A673 (cell line): ENCODE measurements at regions not wholly inside any gene's neighbourhood (a gene's known extent, or its start where the extent isn't known, plus 50 kb on each side); places are given as distances from the start of the nearest gene placed in this dataset.

ENCODE experiments used
- BruUV-seq: library from RNA; stranded (reverse); fragments of 400-500 nt; replicated peaks from 2 replicates; lab custom pipeline; 2021; lab: Mats Ljungman, UMichigan
- CTCF ChIA-PET: fragments of 300-600 bp; sonication (Branson Sonifier 250); formaldehyde crosslinking; loops from one replicate; lab custom pipeline; 2022; ENCODE audit warnings: antibody characterized with exemption; lab: Charles Lee
- POLR2A ChIA-PET: fragments of 300-600 bp; sonication (Branson Sonifier 250); formaldehyde crosslinking; loops from one replicate; lab custom pipeline; 2022; ENCODE audit warnings: antibody characterized with exemption; ENCODE audit not compliant: low non-redundant PET; lab: Charles Lee
- DNase-seq: peaks from one replicate; pipeline ENCODE4 v3.0.0-alpha.2; 2015; ENCODE audit warnings: low spot score
- H3K27ac ChIP-seq: fragments of 200-600 bp; sonication (generic); 2 replicates; pipeline ENCODE4 v1.5.1; 2016; ENCODE audit warnings: mixed run types, low read depth, mild to moderate bottlenecking, mixed read lengths, antibody characterized with exemption, low read length; ENCODE audit not compliant: poor library complexity, severe bottlenecking
- H3K27me3 ChIP-seq: fragments of 200-600 bp; sonication (generic); replicated peaks from 2 replicates; pipeline ENCODE4 v1.6.1; 2017; ENCODE audit warnings: mixed run types, low read depth, mild to moderate bottlenecking, mixed read lengths, antibody characterized with exemption, low read length; ENCODE audit not compliant: insufficient read depth, poor library complexity
- H3K36me3 ChIP-seq: fragments of 200-600 bp; sonication (generic); 2 replicates; pipeline ENCODE4 v1.6.1; 2016; ENCODE audit warnings: mixed run types, mild to moderate bottlenecking, mixed read lengths, antibody characterized with exemption, low read length; ENCODE audit not compliant: insufficient read depth, poor library complexity, severe bottlenecking
- H3K4me1 ChIP-seq: fragments of 200-600 bp; sonication (generic); 2 replicates; pipeline ENCODE4 v1.6.1; 2017; ENCODE audit warnings: mixed run types, mild to moderate bottlenecking, mixed read lengths, antibody characterized with exemption, low read length; ENCODE audit not compliant: insufficient read depth, poor library complexity, severe bottlenecking
- H3K4me3 ChIP-seq: fragments of 200-600 bp; sonication (generic); 2 replicates; pipeline ENCODE4 v1.5.1; 2016; ENCODE audit warnings: low read depth, mixed run types, mild to moderate bottlenecking, mixed read lengths, low read length; ENCODE audit not compliant: poor library complexity, severe bottlenecking
- H3K9me3 ChIP-seq: fragments of 200-600 bp; sonication (generic); 2 replicates; pipeline ENCODE4 v1.6.1; 2016; ENCODE audit warnings: mixed run types, low read depth, mild to moderate bottlenecking, mixed read lengths, antibody characterized with exemption, low read length; ENCODE audit not compliant: poor library complexity, severe bottlenecking
- EZH2 ChIP-seq: fragments of 200-600 bp; sonication (generic); IDR thresholded peaks from 2 replicates; pipeline ENCODE4 v1.6.1; 2017; ENCODE audit warnings: borderline replicate concordance, low read depth, mild to moderate bottlenecking, mixed read lengths, antibody characterized with exemption, low read length; ENCODE audit not compliant: poor library complexity, severe bottlenecking
- intact Hi-C: fragments of 100-400 bp; cut with micrococcal nuclease; formaldehyde crosslinking; loops from one replicate; pipeline ENCODE4 v1.10.0; 2022; ENCODE audit not compliant: unreplicated experiment
- TF ChIP-seq, protein P1 (sequence below): fragments of 300-800, 200-600 bp; sonication (generic); conservative IDR thresholded peaks from 2 replicates; pipeline ENCODE4 v1.5.1; 2017; ENCODE audit warnings: low read depth, mild to moderate bottlenecking, antibody characterized with exemption, low read length, moderate library complexity, mixed read lengths

DNA sequence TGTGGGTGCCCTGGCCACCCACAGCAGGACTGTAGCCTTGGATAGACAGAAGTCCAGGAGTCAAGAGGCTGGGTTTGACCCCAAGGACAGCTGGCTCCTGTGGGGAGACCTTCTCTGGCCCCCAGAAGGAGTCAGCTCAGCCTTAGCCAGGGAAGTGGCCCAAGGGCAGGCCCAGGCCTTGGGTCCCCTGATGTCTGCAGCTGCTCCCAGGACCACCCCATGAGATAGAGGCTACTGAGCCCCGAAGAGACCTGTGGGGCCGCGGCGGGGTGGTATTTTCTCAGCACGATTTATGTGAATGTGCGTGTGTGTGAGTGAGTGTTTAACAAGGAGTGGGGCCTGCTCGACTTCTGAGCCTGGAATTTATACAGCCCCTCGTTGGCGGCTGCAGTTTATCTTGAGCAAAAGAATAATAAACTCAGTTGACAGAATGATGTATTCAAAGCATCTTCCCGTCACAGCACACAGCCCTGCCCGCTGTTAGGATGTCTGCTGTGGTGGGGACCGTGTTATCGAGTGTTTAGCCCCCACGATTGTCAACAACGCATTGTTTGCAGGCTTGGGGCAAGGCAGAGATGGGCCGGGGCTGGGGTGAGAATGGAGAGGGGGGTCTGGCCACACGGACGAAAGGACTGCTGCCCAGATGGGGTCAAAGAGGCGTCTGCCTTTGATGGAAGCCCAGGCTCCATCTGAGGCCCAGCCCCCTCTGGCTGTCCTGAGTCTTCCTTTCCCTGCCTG is 163.3 kb downstream of the VEGFA start:
- Histone ChIP-seq H3K9me3 (no peaks in the 10 kb centered on the region), H3K4me1 (peaks cover 2% of the 10 kb centered on the region), H3K4me3 (no peak overlapping the region), H3K27ac (peak overlapping the region; percentile 34), H3K36me3 (no peaks in the 10 kb centered on the region), H3K27me3 (no peaks in the 10 kb centered on the region)
- TF ChIP-seq EZH2, result no peak
- TF ChIP-seq, protein P1, sequence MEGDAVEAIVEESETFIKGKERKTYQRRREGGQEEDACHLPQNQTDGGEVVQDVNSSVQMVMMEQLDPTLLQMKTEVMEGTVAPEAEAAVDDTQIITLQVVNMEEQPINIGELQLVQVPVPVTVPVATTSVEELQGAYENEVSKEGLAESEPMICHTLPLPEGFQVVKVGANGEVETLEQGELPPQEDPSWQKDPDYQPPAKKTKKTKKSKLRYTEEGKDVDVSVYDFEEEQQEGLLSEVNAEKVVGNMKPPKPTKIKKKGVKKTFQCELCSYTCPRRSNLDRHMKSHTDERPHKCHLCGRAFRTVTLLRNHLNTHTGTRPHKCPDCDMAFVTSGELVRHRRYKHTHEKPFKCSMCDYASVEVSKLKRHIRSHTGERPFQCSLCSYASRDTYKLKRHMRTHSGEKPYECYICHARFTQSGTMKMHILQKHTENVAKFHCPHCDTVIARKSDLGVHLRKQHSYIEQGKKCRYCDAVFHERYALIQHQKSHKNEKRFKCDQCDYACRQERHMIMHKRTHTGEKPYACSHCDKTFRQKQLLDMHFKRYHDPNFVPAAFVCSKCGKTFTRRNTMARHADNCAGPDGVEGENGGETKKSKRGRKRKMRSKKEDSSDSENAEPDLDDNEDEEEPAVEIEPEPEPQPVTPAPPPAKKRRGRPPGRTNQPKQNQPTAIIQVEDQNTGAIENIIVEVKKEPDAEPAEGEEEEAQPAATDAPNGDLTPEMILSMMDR, result no peak
- intact Hi-C loops, result no loop called here
- ChIA-PET CTCF (no interaction called here), POLR2A (no interaction called here)
- no TSS peak for BruUV-seq
- no peak for DNase-seq

DNA sequence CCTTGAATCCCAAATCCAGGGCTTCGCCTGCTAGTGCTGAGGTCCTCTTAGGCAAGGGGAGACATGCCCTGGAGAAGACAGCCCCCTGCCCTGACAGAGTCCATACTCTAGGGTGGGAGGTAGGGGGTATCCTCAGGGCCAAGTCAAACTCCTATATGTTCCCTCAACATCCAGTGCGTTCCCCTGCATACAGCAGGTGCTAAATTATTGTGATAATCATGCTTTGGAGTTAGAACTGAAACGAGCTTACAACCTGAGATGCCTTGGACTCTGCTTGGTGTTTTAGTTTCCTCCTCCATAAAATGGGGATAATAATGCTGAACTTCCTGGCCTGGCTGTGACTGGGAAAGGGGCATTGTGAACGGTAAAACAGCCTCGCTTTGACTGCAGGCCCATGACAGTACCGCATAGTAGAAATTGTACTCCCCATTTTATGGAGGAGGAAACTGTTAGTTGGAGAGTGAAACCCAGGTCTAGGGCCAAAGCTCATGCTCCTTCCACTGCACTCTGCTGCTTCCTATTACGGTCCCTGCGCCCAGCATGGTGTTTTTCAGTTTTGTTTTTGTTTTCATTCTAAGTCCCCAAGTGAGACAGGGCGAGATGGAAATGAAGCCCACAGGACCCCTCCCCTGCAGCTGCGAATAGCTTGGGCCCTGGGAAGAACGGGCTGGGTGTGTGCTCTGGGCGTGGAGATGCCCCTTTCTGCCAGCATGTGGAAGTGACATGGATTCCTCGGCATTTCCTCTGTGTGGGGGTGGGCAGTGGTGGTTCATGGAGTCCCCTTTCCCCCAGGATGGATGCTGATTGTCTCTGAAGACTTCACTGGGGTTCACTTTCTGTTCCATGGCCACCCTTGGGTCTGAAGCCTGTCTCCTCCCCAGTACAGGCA is 162.5 kb downstream of the VEGFA start:
- DNase-seq, result no peak

DNA sequence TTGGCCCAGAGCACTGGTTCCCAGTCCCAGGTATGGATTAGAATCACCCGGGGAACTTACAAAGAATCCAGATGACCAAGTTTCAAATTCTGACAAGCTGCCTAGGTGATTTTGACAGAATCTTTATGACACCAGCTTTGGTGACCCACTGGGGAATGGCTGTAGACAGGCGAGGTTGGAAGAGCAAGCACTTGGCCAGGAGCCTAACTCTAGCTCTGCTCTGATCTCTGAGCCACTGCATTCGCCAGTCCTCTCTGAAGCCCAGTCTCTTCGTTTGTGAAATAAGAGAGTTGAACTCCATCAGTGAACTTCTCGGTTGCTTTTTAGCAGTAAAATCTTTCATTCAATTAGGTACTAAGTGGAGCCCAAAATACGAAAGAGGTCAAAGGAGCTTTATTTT is 161.2 kb downstream of the VEGFA start:
- no peak for TF ChIP-seq EZH2
- TF ChIP-seq, protein P1, result no peak
- no peaks in the 10 kb centered on the region for H3K36me3 ChIP-seq
- ChIA-PET POLR2A (no interaction called here), CTCF (no interaction called here)
- intact Hi-C loops, result no loop called here
- H3K27me3 ChIP-seq, result no peaks in the 10 kb centered on the region
- H3K4me1 ChIP-seq, result peaks cover 23% of the 10 kb centered on the region
- H3K9me3 ChIP-seq, result no peaks in the 10 kb centered on the region
- BruUV-seq, result no TSS peak
- DNase-seq, result no peak
- no peak overlapping the region for H3K27ac ChIP-seq
- no peak overlapping the region for H3K4me3 ChIP-seq

More for the DNA sequence above, 162.5 kb downstream of the VEGFA start:
- Histone ChIP-seq H3K4me1 (peaks cover 10% of the 10 kb centered on the region), H3K36me3 (no peaks in the 10 kb centered on the region), H3K27me3 (no peaks in the 10 kb centered on the region), H3K27ac (peak overlapping the region; percentile 34), H3K4me3 (no peak overlapping the region), H3K9me3 (no peaks in the 10 kb centered on the region)
- TF ChIP-seq EZH2, result no peak
- TF ChIP-seq, protein P1, result no peak
- intact Hi-C loops, result no loop called here
- POLR2A ChIA-PET, result no interaction called here
- CTCF ChIA-PET, result no interaction called here
- no TSS peak for BruUV-seq
